H1 (cell line): ENCODE measurements at regions not wholly inside any gene's neighbourhood (a gene's known extent, or its start where the extent isn't known, plus 50 kb on each side); places are given as distances from the start of the nearest gene placed in this dataset.

Experiments used
- CTCF ChIA-PET: fragments of 300-600 bp; sonication (Branson Sonifier 250); formaldehyde crosslinking; loops from one replicate; lab custom pipeline; 2021; ENCODE audit not compliant: partially characterized antibody; lab: Charles Lee
- POLR2A ChIA-PET: fragments of 300-600 bp; sonication (Branson Sonifier 250); formaldehyde crosslinking; loops from one replicate; lab custom pipeline; 2021; ENCODE audit warnings: inconsistent platforms; ENCODE audit not compliant: partially characterized antibody; lab: Charles Lee
- DNase-seq, 2 experiments: peaks; one replicate each; pipeline versions ENCODE4 v3.0.0 to v3.0.0-alpha.2; 2010 to 2022; ENCODE audit warnings: low spot score in 2 of 2, low read depth in 1 of 2, mixed read lengths in 1 of 2
- FAIRE-seq: peaks from 2 replicates; lab custom pipeline; 2011; peaks lifted over from hg19 to GRCh38; lab: Jason Lieb, UNC
- H2AFZ ChIP-seq: 2 replicates; pipeline ENCODE4 v1.8.1; 2012; ENCODE audit warnings: low read length, inconsistent platforms
- H2AK5ac ChIP-seq: 2 replicates; pipeline ENCODE4 v1.6.1; 2013; ENCODE audit warnings: low read depth, low read length
- H2BK120ac ChIP-seq: replicated peaks from 2 replicates; pipeline ENCODE3; 2013; ENCODE audit warnings: low read depth, low read length, inconsistent platforms
- H2BK12ac ChIP-seq: 2 replicates; pipeline ENCODE4 v1.6.1; 2013; ENCODE audit warnings: low read depth, low read length
- H2BK15ac ChIP-seq: 2 replicates; pipeline ENCODE4 v1.6.1; 2013; ENCODE audit warnings: low read length
- H2BK20ac ChIP-seq: 2 replicates; pipeline ENCODE4 v1.6.1; 2013; ENCODE audit warnings: low read length
- H2BK5ac ChIP-seq: 2 replicates; pipeline ENCODE4 v1.6.1; 2013; ENCODE audit warnings: low read depth, low read length
- H3K14ac ChIP-seq: 2 replicates; pipeline ENCODE4 v1.6.1; 2013; ENCODE audit warnings: inconsistent platforms; ENCODE audit not compliant: insufficient read length
- H3K18ac ChIP-seq: 2 replicates; pipeline ENCODE4 v1.6.1; 2013; ENCODE audit warnings: low read length; ENCODE audit errors: extremely low read depth
- H3K23ac ChIP-seq: 2 replicates; pipeline ENCODE4 v1.6.1; 2013; ENCODE audit warnings: inconsistent platforms; ENCODE audit not compliant: insufficient read length
- H3K23me2 ChIP-seq: 2 replicates; pipeline ENCODE4 v1.6.1; 2013; ENCODE audit warnings: low read depth, low read length
- H3K27ac ChIP-seq: 2 replicates; pipeline ENCODE4 v1.6.1; 2011; ENCODE audit warnings: low read depth, low read length, inconsistent platforms
- H3K27me3 ChIP-seq, 4 experiments: replicated peaks in 1 of 4; 1 replicate in 1 of 4; 2 replicates in 3 of 4; pipeline versions ENCODE4 v1.6.1 to v1.8.1; 2011 to 2013; ENCODE audit warnings: low read length in 3 of 4, mild to moderate bottlenecking in 3 of 4, inconsistent platforms in 2 of 4, mixed read lengths in 2 of 4, moderate library complexity in 1 of 4; ENCODE audit not compliant: control insufficient read depth in 3 of 4, insufficient read depth in 3 of 4; ENCODE audit errors: extremely low read depth in 1 of 4
- H3K36me3 ChIP-seq, 4 experiments: 2 replicates each; pipeline versions ENCODE4 v1.6.1 to v1.8.1; 2011 to 2013; ENCODE audit warnings: mild to moderate bottlenecking in 4 of 4, low read length in 3 of 4, moderate library complexity in 2 of 4, control low read depth in 1 of 4, inconsistent platforms in 1 of 4; ENCODE audit not compliant: insufficient read depth in 4 of 4, control insufficient read depth in 2 of 4
- H3K4ac ChIP-seq: replicated peaks from 2 replicates; pipeline ENCODE3; 2013; ENCODE audit warnings: low read length, low read depth, mixed read lengths, inconsistent platforms; ENCODE audit not compliant: insufficient read length
- H3K4me1 ChIP-seq, 4 experiments: replicated peaks in 1 of 4; 1 replicate in 1 of 4; 2 replicates in 3 of 4; pipeline versions ENCODE4 v1.6.1 to v1.8.1; 2011 to 2013; ENCODE audit warnings: low read length in 3 of 4, inconsistent platforms in 2 of 4, mixed read lengths in 1 of 4; ENCODE audit not compliant: insufficient read depth in 4 of 4, control insufficient read depth in 3 of 4
- H3K4me2 ChIP-seq, 2 experiments: 2 replicates each; pipeline versions ENCODE4 v1.6.1 to v1.8.1; 2011 to 2013; ENCODE audit warnings: low read depth in 2 of 2, low read length in 2 of 2, control low read depth in 1 of 2, inconsistent platforms in 1 of 2, mild to moderate bottlenecking in 1 of 2; ENCODE audit not compliant: insufficient read depth in 1 of 2
- H3K4me3 ChIP-seq, 4 experiments: fragments of 200-600, 300-600 bp in 1 of 4; sonication (generic), shearing (Covaris generic), sonication (Bioruptor Twin) in 1 of 4; 2 replicates each; pipeline versions ENCODE4 v1.5.1 to v1.8.1; 2011 to 2016; ENCODE audit warnings: low read length in 4 of 4, low read depth in 3 of 4, control low read depth in 2 of 4, inconsistent platforms in 2 of 4, mild to moderate bottlenecking in 2 of 4, mixed read lengths in 1 of 4, moderate library complexity in 1 of 4; ENCODE audit not compliant: insufficient read depth in 2 of 4; ENCODE audit errors: extremely low read depth in 1 of 4
- H3K56ac ChIP-seq: replicated peaks from 2 replicates; pipeline ENCODE3; 2013; ENCODE audit warnings: low read depth, mild to moderate bottlenecking, mixed read lengths, low read length, inconsistent platforms; ENCODE audit not compliant: insufficient read length
- H3K79me1 ChIP-seq: 2 replicates; pipeline ENCODE4 v1.6.1; 2013; ENCODE audit warnings: low read depth, low read length, control low read depth
- H3K79me2 ChIP-seq, 2 experiments: 2 replicates each; pipeline versions ENCODE4 v1.6.1 to v1.8.1; 2012 to 2013; ENCODE audit warnings: low read length in 2 of 2, mild to moderate bottlenecking in 2 of 2, inconsistent platforms in 1 of 2; ENCODE audit not compliant: insufficient read depth in 2 of 2, control insufficient read depth in 1 of 2
- H3K9ac ChIP-seq, 4 experiments: replicated peaks in 1 of 4; 1 replicate in 1 of 4; 2 replicates in 3 of 4; pipeline versions ENCODE4 v1.6.1 to v1.8.1; 2011 to 2013; ENCODE audit warnings: low read depth in 3 of 4, low read length in 3 of 4, control low read depth in 2 of 4, mild to moderate bottlenecking in 2 of 4, moderate library complexity in 2 of 4, inconsistent platforms in 1 of 4; ENCODE audit errors: extremely low read depth in 1 of 4
- H3K9me3 ChIP-seq, 2 experiments: 2 replicates each; pipeline versions ENCODE4 v1.6.1 to v1.8.1; 2012 to 2013; ENCODE audit warnings: mild to moderate bottlenecking in 2 of 2, moderate library complexity in 2 of 2, control low read depth in 1 of 2, inconsistent platforms in 1 of 2, low read depth in 1 of 2, low read length in 1 of 2, mixed read lengths in 1 of 2; ENCODE audit not compliant: insufficient read depth in 2 of 2
- H4K20me1 ChIP-seq, 2 experiments: replicated peaks in 1 of 2; 2 replicates each; pipeline versions ENCODE3 to v1.8.1; 2011 to 2013; ENCODE audit warnings: inconsistent platforms in 2 of 2, low read length in 2 of 2, mild to moderate bottlenecking in 1 of 2; ENCODE audit not compliant: insufficient read depth in 2 of 2, control insufficient read depth in 1 of 2
- H4K5ac ChIP-seq: 2 replicates; pipeline ENCODE4 v1.6.1; 2013; ENCODE audit warnings: low read length, low read depth, mixed read lengths, inconsistent platforms; ENCODE audit not compliant: insufficient read length
- H4K8ac ChIP-seq: 2 replicates; pipeline ENCODE4 v1.8.0; 2013; ENCODE audit warnings: mild to moderate bottlenecking, moderate library complexity, low read length, inconsistent platforms; ENCODE audit not compliant: insufficient read depth; ENCODE audit errors: extremely low read depth
- H4K91ac ChIP-seq: replicated peaks from 2 replicates; pipeline ENCODE3; 2013; ENCODE audit warnings: low read length, mixed read lengths, inconsistent platforms; ENCODE audit not compliant: insufficient read length
- ATF2 ChIP-seq: IDR thresholded peaks from 2 replicates; pipeline ENCODE4 v1.6.1; 2012; ENCODE audit warnings: low read length, inconsistent platforms
- BRCA1 ChIP-seq: IDR thresholded peaks from 2 replicates; pipeline ENCODE4 v1.6.1; 2012; ENCODE audit warnings: low read depth, low read length, improper control_type of control experiment
- HDAC2 ChIP-seq, 2 experiments: fragments of 300-600 bp in 1 of 2; sonication (generic) in 1 of 2; IDR thresholded peaks; 2 replicates each; pipeline ENCODE4 v1.6.1; 2011 to 2012; ENCODE audit warnings: low read depth in 2 of 2, low read length in 2 of 2, mild to moderate bottlenecking in 2 of 2, moderate library complexity in 2 of 2, borderline replicate concordance in 1 of 2, inconsistent platforms in 1 of 2
- JUND ChIP-seq: IDR thresholded peaks from 2 replicates; pipeline ENCODE4 v1.6.1; 2011; ENCODE audit warnings: mild to moderate bottlenecking, improper control_type of control experiment, low read length
- KDM1A ChIP-seq: fragments of 200-600, 300-600 bp; sonication (generic); IDR thresholded peaks from 2 replicates; pipeline ENCODE4 v1.7.1; 2016; ENCODE audit warnings: mild to moderate bottlenecking, low read length, borderline replicate concordance
- KDM5A ChIP-seq: fragments of 200-600 bp; IDR thresholded peaks from 2 replicates; pipeline ENCODE4 v1.7.1; 2012; ENCODE audit warnings: mild to moderate bottlenecking, low read length, inconsistent platforms, mixed read lengths
- MAX ChIP-seq: IDR thresholded peaks from 2 replicates; pipeline ENCODE4 v1.6.1; 2012; ENCODE audit warnings: inconsistent platforms
- POLR2A ChIP-seq, 2 experiments: IDR thresholded peaks; 1 replicate in 1 of 2; 2 replicates in 1 of 2; pipeline ENCODE4 v1.6.1; 2011; ENCODE audit warnings: low read depth in 2 of 2, low read length in 2 of 2, mild to moderate bottlenecking in 2 of 2; ENCODE audit errors: control extremely low read depth in 1 of 2
- POLR2AphosphoS5 ChIP-seq: IDR thresholded peaks from 2 replicates; pipeline ENCODE4 v1.6.1; 2011; ENCODE audit warnings: low read depth, low read length
- RAD21 ChIP-seq, 2 experiments: IDR thresholded peaks in 1 of 2; conservative IDR thresholded peaks in 1 of 2; 2 replicates each; pipeline ENCODE4 v1.6.1; 2011; ENCODE audit warnings: low read depth in 2 of 2, low read length in 2 of 2, improper control_type of control experiment in 1 of 2, inconsistent platforms in 1 of 2, mild to moderate bottlenecking in 1 of 2, moderate library complexity in 1 of 2
- RFX5 ChIP-seq: IDR thresholded peaks from 2 replicates; pipeline ENCODE4 v1.6.1; 2011; ENCODE audit warnings: low read depth, low read length, improper control_type of control experiment, borderline replicate concordance
- SIX5 ChIP-seq: IDR thresholded peaks from 2 replicates; pipeline ENCODE4 v1.6.1; 2011; ENCODE audit warnings: mild to moderate bottlenecking, low read depth, low read length
- SP1 ChIP-seq: IDR thresholded peaks from 2 replicates; pipeline ENCODE4 v1.6.1; 2011; ENCODE audit warnings: low read depth, low read length
- TAF1 ChIP-seq: IDR thresholded peaks from 2 replicates; pipeline ENCODE4 v1.6.1; 2011; ENCODE audit warnings: mild to moderate bottlenecking, low read depth, low read length
- YY1 ChIP-seq: IDR thresholded peaks from 2 replicates; pipeline ENCODE4 v1.6.1; 2011; ENCODE audit warnings: low read depth, mild to moderate bottlenecking, low read length

GRCh38 chr2:80969900-80970299 is 665.3 kb upstream of the LRRTM1 start:
- Histone ChIP-seq H4K20me1 (no peaks in the 10 kb centered on the region), H3K4me3 (no peak overlapping the region), H2AK5ac (no peak overlapping the region), H3K23me2 (no peaks in the 10 kb centered on the region), H3K4me2 (no peak overlapping the region), H2BK5ac (no peak overlapping the region), H3K9me3 (peaks cover 5 to 9% of the 10 kb centered on the region in 2 experiments; a peak in 3 of 4 replicates), H3K4ac (no peak overlapping the region), H3K36me3 (no peaks in the 10 kb centered on the region), H3K27ac (no peak overlapping the region), H3K27me3 (no peaks in the 10 kb centered on the region), H2AFZ (no peak overlapping the region), H3K23ac (no peak overlapping the region), H4K8ac (no peak overlapping the region), H2BK20ac (no peak overlapping the region), H2BK15ac (no peak overlapping the region), H4K91ac (no peak overlapping the region), H3K56ac (no peak overlapping the region), H4K5ac (no peak overlapping the region), H3K9ac (no peak overlapping the region), H2BK12ac (no peak overlapping the region), H3K79me2 (no peaks in the 10 kb centered on the region), H3K79me1 (no peaks in the 10 kb centered on the region), H2BK120ac (no peak overlapping the region), H3K4me1 (no peaks in the 10 kb centered on the region), H3K18ac (no peak overlapping the region), H3K14ac (no peak overlapping the region)
- ChIA-PET CTCF (interaction anchor here (0.7 kb wide), 1 partner anchor 81 kb away, joined by 3 read pairs; no protein-coding TSS in a partner anchor), POLR2A (no interaction called here)
- no peak for DNase-seq
- FAIRE-seq = no peak
- no peak for TF ChIP-seq SIX5
- no peak for TF ChIP-seq KDM1A
- no peak for TF ChIP-seq TAF1
- no peak for TF ChIP-seq YY1
- TF ChIP-seq JUND = no peak
- TF ChIP-seq ATF2 = no peak
- no peak for TF ChIP-seq MAX
- TF ChIP-seq KDM5A = no peak
- no peak for TF ChIP-seq RFX5
- TF ChIP-seq HDAC2 (IDR thresholded peaks at IDR 0.05; ENCODE audit: borderline replicate concordance in 1 of 2, low read depth in 2 of 2, low read length in 2 of 2) = no peak
- TF ChIP-seq RAD21 (IDR thresholded peaks at IDR 0.05 in 1 of 2, conservative IDR thresholded peaks at IDR 0.05 in 1 of 2; ENCODE audit: low read depth in 2 of 2, low read length in 2 of 2) = no peak
- TF ChIP-seq POLR2AphosphoS5 = no peak
- no peak for TF ChIP-seq POLR2A (IDR thresholded peaks at IDR 0.05; ENCODE audit: control extremely low read depth in 1 of 2, low read depth in 2 of 2, low read length in 2 of 2)
- no peak for TF ChIP-seq SP1
- no peak for TF ChIP-seq BRCA1
